IPS-18a (cell line): ENCODE measurements at regions not wholly inside any gene's neighbourhood (a gene's known extent, or its start where the extent isn't known, plus 50 kb on each side); places are given as distances from the start of the nearest gene placed in this dataset.

ENCODE experiments used
- H3K27ac ChIP-seq: one replicate; pipeline ENCODE4 v1.5.1; 2013; ENCODE audit warnings: low read length
- H3K27me3 ChIP-seq: one replicate; pipeline ENCODE4 v1.6.1; 2013; ENCODE audit warnings: mild to moderate bottlenecking, low read length; ENCODE audit not compliant: control insufficient read depth, insufficient read depth
- H3K36me3 ChIP-seq: one replicate; pipeline ENCODE4 v1.6.1; 2013; ENCODE audit warnings: low read depth, low read length; ENCODE audit not compliant: control insufficient read depth
- H3K4me1 ChIP-seq: one replicate; pipeline ENCODE4 v1.6.1; 2013; ENCODE audit warnings: low read depth, low read length; ENCODE audit not compliant: control insufficient read depth
- H3K4me3 ChIP-seq: one replicate; pipeline ENCODE4 v1.5.1; 2013; ENCODE audit warnings: low read length
- H3K9ac ChIP-seq: one replicate; pipeline ENCODE4 v1.6.1; 2013; ENCODE audit warnings: mild to moderate bottlenecking, low read length, moderate library complexity
- H3K9me3 ChIP-seq: one replicate; pipeline ENCODE4 v1.6.1; 2013; ENCODE audit warnings: low read depth, low read length; ENCODE audit not compliant: control insufficient read depth

DNA sequence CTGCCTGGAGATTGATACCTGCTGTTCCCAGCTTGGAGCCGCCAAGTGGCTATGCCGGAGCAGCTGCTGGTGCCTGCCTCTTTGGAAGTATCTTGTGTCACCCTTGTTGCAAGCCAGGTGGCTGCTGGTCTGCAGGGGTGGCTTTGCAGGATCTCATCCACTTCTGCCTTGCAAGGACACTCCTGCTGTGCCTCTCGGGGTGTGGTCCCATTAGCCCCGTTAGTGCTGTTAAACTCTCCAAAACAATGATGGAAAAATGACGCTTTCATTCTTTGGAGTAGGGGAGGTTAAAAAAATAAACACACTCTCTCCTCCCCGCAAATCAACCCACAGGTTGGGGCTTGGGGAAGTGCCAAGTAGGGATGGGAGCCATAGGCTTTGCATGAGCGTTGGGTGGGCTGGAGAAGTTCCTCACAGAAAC, 352.8 kb downstream of the RNF144A start:
- H3K36me3 ChIP-seq = no peaks in the 10 kb centered on the region
- H3K9ac ChIP-seq = no peak overlapping the region
- no peaks in the 10 kb centered on the region for H3K9me3 ChIP-seq
- no peak overlapping the region for H3K27ac ChIP-seq
- no peaks in the 10 kb centered on the region for H3K4me1 ChIP-seq
- no peaks in the 10 kb centered on the region for H3K27me3 ChIP-seq
- no peak overlapping the region for H3K4me3 ChIP-seq

DNA sequence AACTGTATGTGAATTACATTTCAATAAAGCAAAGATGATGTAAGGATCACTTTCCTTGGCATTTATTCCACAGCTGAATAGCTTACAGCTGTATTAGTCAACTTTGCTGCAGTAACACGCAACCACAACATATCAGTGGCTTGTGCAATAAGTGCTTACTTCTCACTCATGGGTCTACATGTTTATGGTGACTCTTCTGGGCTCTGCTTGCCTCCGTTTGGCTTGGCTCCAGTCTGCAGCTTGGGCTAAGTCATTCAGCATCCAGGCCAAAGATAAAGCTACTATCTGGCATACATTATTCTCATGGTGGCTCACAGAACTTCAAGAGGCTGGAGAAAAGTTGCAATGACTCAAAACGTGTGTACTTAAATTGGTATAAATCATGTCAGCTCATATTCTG, 355.0 kb downstream of the RNF144A start:
- Histone ChIP-seq H3K9ac (no peak overlapping the region), H3K27me3 (no peaks in the 10 kb centered on the region), H3K4me3 (no peak overlapping the region), H3K27ac (no peak overlapping the region), H3K36me3 (no peaks in the 10 kb centered on the region), H3K9me3 (no peaks in the 10 kb centered on the region), H3K4me1 (no peaks in the 10 kb centered on the region)

DNA sequence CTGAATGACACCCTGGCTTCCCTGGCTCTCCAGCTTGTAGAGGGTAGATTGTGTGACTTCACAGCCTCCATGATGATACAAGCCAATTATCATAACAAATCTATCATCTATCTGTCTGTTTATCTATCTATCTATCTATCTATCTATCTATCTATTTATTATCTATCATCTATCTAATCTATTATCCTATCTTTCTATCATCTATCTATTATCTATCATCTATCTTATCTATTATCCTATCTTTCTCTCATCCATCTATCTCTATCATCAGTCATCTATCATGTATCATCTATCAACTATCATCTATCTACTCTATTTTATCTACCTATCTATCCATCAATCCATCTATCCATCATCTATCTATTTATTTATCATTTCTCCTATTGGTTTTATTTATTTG, 361.8 kb downstream of the RNF144A start:
- H3K9me3 ChIP-seq = no peaks in the 10 kb centered on the region
- H3K27ac ChIP-seq = no peak overlapping the region
- no peaks in the 10 kb centered on the region for H3K27me3 ChIP-seq
- no peak overlapping the region for H3K9ac ChIP-seq
- H3K4me3 ChIP-seq = no peak overlapping the region
- H3K36me3 ChIP-seq = no peaks in the 10 kb centered on the region
- peaks cover 11% of the 10 kb centered on the region for H3K4me1 ChIP-seq

DNA sequence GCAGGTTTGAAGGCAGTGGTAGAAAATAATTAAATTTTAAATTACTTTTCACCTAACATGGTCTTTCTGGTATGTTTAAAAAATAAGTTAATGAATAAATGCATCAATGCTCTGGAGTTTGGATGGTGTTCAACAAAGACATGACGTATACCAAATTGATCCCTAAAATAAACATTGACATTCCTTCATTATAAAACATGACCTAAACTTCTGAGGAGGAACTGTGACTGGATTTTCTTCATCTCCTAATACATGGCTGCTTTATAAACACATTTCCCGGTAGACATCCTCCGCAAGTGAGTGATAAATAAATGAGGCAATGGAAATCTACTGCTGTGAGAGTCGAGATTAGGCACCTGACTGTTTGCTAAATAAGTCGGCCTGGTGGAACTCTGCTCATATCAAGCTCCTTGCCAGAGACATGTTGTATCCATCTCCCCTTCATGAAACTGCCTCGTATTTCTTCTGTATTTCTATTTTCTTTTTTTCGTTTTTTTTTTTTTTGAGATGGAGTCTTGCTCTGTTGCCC, 362.3 kb downstream of the RNF144A start:
- Histone ChIP-seq H3K27ac (no peak overlapping the region), H3K36me3 (no peaks in the 10 kb centered on the region), H3K9ac (no peak overlapping the region), H3K9me3 (no peaks in the 10 kb centered on the region), H3K4me1 (peaks cover 12% of the 10 kb centered on the region), H3K4me3 (no peak overlapping the region), H3K27me3 (no peaks in the 10 kb centered on the region)

DNA sequence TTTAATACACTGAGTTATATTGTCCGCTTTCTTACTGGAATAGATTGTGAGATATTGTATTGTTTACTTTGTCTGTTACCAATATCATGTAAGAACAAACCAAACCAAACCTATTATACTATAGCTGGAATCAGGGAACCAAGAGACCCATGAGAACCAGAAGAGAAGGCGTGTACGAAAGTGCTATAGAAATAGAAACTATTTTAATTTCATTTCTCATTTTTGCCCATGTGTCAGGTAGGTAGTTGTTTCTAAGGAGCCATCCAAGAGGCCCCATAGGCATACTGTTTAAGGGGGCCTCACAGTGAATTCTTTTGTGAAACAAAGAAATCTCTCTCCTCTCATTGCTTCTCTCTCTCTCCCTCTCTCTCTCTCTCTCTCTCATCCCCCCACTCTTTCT, 363.6 kb downstream of the RNF144A start:
- Histone ChIP-seq H3K27me3 (no peaks in the 10 kb centered on the region), H3K36me3 (no peaks in the 10 kb centered on the region), H3K4me1 (peaks cover 14% of the 10 kb centered on the region), H3K9ac (no peak overlapping the region), H3K27ac (no peak overlapping the region), H3K4me3 (no peak overlapping the region), H3K9me3 (no peaks in the 10 kb centered on the region)

DNA sequence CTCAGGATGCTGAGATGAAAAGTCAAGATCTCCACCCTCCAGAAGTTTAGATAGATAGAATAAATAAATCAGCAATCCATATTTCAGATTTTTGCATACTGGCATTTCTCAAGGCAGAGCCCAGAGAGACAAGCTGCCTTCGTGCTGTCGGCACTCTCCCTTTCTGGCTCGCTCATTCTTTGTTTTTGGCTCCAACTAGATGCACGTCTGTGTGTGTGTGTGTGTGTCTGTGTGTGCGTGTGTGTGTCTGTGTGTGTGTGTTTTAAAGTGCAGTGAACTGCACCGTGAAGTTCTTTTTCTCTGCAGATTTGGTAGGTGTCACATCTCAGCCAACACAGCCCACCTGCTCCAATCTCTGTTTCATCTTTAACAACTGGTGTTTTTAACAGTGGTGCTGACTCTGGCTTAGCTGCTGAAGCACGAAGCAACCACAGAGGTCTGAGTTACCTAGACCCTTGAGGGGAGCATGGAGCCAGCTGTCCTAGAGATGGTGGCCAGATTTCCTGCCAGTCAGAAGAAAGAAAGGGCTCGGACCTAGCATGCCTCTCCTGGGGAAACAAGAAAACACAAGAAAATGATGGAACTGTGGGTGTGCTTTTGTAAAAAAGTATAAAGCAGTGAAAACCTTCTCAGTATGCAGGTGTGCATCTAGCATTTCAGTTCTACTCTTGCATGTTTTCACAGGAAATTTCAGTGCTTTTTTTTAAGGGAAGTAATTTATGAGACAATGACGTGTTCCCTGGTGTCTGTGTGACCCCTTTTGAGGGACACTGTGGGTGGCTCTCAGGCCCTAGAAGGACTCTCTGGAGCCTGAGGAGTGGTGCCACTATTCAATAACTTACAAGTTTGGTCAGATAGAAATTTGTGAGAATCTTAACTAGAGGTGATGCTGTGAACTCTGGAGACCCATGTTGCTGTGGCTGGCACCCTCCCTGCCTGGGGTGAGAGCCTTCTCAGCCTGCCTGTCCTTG, 364.3 kb downstream of the RNF144A start:
- no peaks in the 10 kb centered on the region for H3K36me3 ChIP-seq
- peaks cover 14% of the 10 kb centered on the region for H3K4me1 ChIP-seq
- H3K9me3 ChIP-seq = no peaks in the 10 kb centered on the region
- H3K27me3 ChIP-seq = no peaks in the 10 kb centered on the region
- H3K4me3 ChIP-seq = no peak overlapping the region
- H3K27ac ChIP-seq = no peak overlapping the region
- no peak overlapping the region for H3K9ac ChIP-seq

DNA sequence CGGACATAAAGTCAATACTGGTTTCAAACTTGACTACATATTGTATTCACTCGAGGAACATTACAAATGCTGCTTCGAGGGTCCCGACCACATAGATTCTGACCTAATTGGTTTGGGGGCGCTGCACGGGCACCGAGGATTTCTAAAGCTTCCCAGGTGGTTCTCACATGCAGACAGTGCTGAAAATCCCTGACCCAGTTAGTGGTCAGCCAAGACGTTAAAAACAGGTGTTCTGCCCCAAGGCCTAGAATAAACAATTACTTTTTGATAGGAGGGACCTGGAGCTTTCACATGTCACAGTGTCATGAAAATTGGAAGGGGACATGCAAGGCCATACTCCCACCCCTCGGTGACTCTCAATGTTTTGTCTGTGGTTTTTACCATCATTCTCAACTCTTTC, 368.9 kb downstream of the RNF144A start:
- Histone ChIP-seq H3K36me3 (no peaks in the 10 kb centered on the region), H3K4me1 (peaks cover 12% of the 10 kb centered on the region), H3K4me3 (no peak overlapping the region)

DNA sequence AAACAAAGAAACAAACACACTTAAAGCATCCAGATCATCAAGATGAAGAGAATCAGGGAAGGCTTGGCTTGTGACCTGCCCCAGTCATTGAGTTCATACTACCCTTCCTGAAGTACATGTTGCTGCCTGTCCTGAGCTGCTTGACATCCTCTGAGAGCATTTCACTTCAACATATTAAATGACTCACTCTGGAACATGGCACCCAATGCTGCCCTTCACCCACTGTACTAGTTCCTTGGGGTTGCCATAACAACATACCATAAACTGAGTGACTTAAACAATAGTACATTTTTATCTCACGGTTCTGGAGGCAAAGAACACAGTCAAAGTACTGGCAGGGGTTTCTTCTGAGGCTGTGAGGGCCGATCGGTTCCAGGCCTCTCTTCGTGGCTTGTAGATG, 371.3 kb downstream of the RNF144A start:
- Histone ChIP-seq H3K27ac (no peak overlapping the region), H3K9ac (no peak overlapping the region), H3K27me3 (no peaks in the 10 kb centered on the region), H3K36me3 (no peaks in the 10 kb centered on the region), H3K4me1 (peaks cover 7% of the 10 kb centered on the region), H3K9me3 (no peaks in the 10 kb centered on the region), H3K4me3 (no peak overlapping the region)

More for the DNA sequence above, 368.9 kb downstream of the RNF144A start:
- Histone ChIP-seq H3K9ac (no peak overlapping the region), H3K27me3 (no peaks in the 10 kb centered on the region), H3K9me3 (no peaks in the 10 kb centered on the region), H3K27ac (no peak overlapping the region)

DNA sequence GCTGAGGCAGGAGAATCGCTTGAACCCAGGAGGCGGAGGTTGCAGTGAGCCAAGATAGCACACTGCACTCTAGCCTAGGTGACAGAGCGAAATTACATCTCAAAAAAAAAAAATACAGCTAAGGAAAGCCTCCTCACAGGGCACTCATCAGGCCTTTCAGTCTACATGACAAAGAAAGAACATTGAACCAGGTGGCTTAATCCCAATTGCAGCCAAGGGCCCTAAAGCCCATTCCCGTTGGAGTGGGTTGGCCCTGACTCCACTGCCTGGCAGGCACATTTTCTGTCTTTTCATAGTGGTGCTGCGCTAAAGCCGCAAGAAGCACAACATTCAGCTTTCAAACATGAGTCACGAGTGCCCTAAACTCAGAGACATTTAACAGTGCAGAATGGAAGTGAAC, 372.5 kb downstream of the RNF144A start:
- Histone ChIP-seq H3K9me3 (no peaks in the 10 kb centered on the region), H3K9ac (no peak overlapping the region), H3K4me3 (no peak overlapping the region), H3K36me3 (no peaks in the 10 kb centered on the region), H3K27me3 (no peaks in the 10 kb centered on the region), H3K4me1 (peaks cover 5% of the 10 kb centered on the region), H3K27ac (no peak overlapping the region)

DNA sequence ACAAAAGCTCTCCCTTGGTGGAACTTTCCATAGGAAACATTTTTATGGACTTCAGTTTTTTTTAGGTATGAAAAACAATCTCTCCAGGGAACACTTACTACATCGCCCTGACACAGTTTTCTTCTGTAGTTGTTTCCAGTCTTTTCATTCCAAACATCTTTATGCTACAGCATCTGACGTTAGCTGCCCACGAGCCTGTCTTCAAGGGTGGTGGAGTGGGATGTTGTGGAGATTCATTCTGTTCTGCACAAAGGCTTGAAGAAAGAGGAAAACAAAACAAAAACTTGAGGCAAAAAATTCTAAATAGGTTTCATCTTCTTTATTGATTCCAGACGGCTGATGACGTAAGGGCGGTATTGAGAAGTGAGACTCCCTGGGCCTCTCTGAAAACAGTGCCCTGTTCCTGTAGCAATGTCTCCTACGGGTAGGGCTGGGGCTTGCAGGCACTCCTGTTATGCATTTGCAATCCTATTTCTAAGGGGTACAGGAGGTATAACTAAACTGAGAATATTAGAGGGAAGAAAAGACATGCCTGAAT, 375.0 kb downstream of the RNF144A start:
- Histone ChIP-seq H3K4me3 (no peak overlapping the region), H3K9me3 (no peaks in the 10 kb centered on the region), H3K36me3 (no peaks in the 10 kb centered on the region), H3K9ac (no peak overlapping the region), H3K27ac (no peak overlapping the region), H3K27me3 (no peaks in the 10 kb centered on the region), H3K4me1 (peaks cover 4% of the 10 kb centered on the region)

DNA sequence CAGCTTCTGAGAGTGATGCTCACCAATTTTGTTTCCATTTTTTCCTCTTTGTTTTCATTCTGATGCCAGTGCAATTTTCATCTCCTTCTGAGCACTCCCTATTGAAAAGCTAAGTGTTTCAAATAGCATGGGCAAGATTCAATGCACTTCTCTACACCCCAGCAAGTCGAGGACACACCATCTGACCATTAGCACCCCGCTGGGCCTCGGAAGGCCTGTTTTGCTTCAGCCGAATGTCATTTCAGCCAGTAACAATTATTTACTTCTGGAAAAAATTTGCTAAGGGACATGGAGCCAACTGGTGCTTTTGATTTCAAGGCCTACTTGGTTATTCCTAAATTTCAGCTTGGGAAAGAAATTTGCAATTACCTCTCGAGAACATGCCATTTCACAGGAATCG, 392.4 kb downstream of the RNF144A start:
- Histone ChIP-seq H3K4me3 (no peak overlapping the region), H3K9me3 (no peaks in the 10 kb centered on the region), H3K4me1 (no peaks in the 10 kb centered on the region), H3K27me3 (no peaks in the 10 kb centered on the region), H3K9ac (no peak overlapping the region), H3K36me3 (no peaks in the 10 kb centered on the region), H3K27ac (no peak overlapping the region)
